ENCODE measurements at regions not wholly inside any gene's neighbourhood (a gene's known extent, or its start where the extent isn't known, plus 50 kb on each side); places are given as distances from the start of the nearest gene placed in this dataset.

DNA sequence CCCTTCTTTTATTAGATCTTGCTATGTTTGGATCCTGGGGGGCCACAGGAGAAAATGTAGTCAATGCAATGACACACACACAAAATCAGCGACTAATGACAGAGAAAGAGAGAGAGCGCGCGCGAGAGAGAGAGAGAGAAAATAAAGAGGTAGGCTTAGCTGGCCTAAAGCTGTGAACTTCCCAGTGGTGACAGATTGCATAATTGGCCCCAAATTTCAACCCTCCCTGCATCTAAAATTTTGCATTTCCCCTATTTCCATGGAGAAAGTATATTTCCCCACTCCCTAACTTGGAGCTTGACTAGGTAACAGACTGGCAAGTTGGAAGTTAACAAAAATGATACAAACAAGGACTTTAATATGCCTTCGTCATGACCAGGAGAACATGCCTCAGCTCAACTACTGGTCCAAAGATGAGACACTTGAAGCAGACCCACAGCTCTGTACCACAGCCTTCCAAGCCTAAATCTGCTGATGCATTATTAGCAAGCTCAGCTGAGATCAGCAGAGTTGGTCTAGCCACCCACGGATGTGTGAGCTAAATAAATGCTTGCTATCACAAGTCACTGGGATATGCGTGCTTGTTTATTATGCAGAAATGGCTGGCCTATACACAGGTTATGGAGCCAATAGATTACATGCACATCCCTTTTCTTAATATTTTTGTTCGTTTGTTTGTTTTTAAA lies 118.1 kb upstream of the PRDM1 start:
- DNase-seq (ENCODE audit: extremely low read depth, low read depth), result no peak

DNA sequence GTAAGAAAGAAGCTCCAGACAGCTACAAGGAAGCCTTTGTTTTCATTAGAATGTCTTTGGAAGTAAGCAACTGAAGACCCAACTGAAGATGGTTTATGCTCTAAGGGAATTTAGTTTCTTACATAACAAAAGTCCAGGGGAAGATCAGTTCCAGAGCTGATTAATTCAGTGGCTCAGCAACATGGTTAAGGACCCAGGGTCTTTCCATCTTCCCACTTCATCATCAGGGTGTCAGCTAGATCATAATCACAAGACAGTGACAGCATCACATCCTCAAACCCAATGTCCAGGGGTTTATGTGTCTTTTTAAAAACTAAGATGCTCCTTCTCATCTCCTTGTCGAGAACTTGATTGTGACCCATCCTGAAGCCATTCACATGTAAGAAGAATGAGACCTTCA lies 119.7 kb upstream of the PRDM1 start:
- no peak for DNase-seq (ENCODE audit: extremely low read depth, low read depth)

DNA sequence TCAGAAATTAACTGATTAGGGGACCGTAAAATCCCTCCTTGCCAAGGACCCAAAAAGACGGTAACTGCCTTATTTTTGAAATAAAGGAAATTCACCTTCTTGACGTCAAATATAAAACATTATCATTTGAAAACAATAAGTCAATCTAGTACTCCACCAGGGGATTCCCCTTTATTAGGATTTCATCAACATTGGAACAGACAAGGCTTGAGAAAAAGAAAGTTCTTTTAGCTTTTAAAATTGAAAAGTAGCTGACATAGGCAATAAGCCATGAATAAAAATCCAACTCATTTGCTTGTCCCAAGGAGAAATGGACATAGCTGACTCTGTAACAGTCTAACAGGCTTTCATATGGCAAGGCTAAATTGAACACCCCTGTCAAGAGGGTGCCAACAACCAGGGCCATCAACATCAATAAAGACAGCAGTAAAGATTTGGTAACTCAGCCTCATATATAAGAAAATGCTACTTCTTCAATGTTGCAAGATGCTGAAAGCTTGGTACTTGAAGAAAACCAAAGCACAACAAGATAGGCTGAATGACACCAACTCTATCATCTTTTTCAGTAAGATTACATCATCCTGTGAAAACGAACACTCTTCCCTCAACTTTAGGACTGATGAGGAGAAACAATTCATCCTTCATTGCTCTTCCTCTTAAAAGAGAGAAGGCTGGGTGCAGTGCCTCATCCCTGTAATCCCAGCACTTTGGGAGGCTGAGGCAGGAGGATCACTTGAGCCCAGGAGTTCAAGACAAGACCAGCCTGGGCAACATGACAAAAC lies 121.0 kb upstream of the PRDM1 start:
- no peak for DNase-seq (ENCODE audit: extremely low read depth, low read depth)

DNA sequence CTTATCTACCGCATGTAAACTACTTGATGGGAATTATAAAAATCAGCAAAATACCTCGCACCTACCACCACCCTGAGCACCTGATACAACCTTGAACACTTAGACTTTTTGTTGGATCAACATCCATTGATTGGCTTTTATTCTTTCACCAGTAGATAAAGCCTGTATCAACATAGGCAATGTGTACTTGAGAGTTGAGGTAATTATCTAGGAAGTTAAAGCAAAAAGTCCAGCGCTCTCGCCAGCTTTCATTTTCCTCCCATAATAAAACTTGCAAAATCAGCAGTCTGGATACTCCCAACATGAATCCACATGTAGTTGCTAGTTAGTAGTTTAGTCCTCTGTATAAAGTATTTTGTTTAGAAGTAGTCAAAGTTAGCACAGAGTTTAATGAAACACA lies 132.0 kb upstream of the PRDM1 start:
- no peak for DNase-seq (ENCODE audit: extremely low read depth, low read depth)

DNA sequence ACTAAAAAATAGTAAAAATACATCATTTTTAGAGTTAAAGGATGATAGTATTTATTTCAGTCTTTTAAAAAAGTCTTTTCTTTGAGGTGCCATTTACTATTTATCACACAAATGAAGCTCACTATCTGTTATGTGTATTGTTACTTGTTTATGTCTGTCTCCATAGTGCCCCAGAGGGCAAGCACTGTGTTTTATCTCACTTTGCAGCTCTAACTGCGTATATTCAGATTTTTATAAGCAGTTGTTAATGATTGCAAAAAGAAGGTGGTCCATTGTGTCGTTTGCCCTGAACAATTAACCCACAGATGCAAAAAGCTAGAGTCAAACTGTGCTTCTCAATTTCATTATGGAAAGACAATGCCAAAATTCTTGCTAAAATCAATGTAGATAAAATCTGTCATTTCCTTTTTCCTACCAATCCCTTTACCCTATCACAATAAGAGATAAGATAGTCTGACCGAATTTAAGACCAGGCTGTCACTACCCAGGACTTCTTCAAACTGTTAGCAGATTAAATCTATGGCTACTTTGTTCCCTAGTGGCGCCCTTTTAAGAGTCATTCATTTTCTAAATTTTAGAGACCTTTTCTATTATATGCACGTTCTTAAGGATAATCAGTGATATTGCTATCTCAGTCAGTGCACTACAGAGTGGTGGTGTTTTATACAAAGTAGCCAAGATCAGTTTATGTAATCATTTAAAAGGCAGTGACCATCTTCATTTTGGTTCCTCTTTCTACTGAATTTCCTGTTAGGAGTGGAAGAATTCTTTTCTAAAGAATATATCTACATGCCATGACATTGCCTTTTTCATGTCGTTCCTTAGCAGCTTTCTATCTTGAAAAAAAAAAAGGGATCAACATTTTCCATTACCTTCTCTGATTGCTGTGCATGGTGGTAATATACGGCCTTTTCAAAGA lies 133.1 kb upstream of the PRDM1 start:
- no peak for DNase-seq (ENCODE audit: extremely low read depth, low read depth)

DNA sequence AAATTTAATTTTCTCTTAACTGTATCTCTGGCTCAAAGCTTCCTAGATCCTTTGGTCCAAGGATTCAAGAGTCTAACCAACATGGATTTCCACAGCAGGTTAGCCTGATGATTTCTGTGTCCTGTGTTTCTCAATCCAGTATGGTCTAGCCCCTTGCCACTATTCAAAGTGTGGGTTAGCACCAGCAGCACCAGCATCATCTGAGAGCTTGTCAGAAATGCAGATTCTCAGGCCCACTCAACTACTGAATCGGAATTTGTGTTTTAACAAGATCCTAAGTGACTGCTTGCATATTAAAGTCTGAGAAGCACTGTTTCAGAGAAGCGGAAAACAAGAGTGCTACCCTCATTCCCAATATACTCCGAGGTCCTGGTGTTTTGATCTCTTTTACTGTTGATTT lies 133.8 kb upstream of the PRDM1 start:
- DNase-seq (ENCODE audit: extremely low read depth, low read depth), result no peak

DNA sequence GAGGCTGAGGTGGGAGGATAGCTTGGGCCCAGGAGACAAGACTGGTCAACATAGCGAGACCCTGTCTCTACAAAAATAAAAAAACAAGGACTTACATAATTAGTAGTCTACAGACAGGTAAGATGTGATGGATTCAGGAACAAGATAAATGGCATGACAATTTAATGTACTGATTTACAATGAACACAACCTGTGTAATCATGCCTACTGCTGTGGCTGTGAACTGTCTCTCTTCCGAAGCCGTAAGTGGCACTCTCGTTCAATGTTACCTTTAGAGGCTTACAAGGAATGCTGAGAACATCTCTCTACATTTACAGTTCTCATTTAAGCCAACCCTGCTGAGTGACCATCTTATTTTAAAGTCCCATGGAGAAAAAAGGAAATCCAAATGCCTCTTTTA lies 134.8 kb upstream of the PRDM1 start:
- DNase-seq (ENCODE audit: extremely low read depth, low read depth), result no peak

DNA sequence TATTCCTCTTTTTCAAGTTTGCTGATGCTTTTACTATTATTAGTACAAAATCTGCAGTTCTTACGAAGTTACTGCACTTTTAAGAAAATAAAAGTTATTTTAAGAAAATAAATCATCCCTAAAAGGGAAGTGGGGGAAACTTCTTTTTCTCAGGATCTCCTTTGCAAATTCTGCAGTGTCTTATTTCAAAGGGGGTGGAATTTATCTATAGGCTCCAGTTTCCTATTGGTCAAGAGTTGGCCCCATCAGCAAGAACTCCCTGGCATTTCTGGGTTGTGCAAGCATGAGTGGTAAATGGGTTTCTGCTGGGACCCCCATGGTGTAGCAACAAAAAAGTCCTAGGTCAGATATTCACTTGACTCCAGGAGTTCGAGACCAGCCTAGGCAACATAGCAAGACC lies 136.3 kb upstream of the PRDM1 start:
- DNase-seq (ENCODE audit: extremely low read depth, low read depth), result no peak

DNA sequence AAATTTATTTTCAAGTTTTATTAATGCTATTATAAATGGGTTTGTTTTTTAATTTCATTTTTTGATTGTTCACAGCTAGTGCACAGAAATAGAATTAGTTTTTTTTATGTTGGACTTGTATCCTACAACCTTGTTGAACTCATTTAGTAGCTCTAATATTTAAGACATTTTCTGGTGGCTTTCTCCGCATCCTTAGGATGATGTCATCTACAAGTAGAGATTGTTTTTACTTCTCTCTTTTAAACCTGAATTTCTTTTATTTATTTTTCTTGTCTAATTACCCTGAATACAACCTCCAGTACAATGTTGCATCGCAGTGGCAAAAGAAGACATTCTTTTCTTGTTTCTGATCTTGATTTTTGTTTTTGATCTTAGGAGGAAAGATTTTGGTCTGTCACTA lies 142.6 kb upstream of the PRDM1 start:
- no peak for DNase-seq (ENCODE audit: extremely low read depth, low read depth)

DNA sequence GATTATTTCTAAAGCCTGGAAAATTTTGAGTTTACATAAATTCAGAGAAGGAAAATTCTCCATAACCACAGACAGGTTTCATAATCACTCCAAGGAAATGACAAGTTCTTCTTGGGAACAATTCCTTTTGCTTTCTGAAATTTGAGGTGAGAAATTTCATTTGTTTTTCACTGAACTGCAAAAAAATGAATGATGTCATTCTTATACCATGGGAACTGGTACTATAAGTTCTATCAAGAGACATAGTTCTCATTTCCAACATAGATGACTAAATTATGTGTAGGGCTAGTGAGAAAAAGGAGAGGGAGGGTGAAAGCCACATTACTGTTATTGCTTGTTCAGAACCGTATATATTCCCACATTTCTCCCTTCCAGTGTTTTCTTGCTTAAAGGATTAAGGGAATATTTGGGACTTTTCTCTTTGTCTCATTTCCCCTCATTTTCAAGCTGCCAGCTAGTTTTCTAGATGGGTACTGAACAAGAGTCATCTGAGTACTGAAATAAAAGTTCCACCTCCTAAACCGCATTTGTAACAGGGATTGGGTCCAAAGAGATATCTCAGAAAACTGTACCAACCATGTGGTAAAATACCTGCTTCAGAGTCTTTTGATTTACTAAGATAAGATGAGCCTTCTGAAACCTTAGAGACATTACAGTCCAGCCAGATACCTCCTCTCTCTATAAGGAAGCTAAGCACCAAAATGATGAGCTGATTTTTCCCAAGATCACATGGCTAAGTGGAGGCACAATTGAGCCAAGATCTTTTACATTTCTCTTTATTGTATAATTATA lies 144.3 kb upstream of the PRDM1 start:
- DNase-seq (ENCODE audit: extremely low read depth, low read depth), result no peak

DNA sequence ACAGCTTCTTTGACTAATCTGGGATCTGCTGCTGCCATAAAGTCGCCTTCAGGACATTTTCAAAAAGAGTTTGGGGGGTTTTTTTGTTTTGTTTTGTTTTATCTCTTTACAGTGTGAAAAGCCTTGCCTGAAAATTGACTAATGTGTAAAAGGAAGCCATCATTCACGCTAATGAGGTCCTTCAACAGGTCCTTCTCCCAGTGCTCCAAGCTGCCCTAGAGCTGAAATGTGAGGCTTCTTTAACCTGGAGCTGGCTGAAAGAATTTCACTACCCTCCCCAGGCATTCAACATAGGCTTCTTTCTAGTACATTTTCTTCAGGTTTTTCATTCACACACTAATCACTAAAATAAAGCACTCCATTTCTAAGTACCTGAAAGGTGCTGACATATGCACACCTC lies 145.1 kb upstream of the PRDM1 start:
- DNase-seq (ENCODE audit: extremely low read depth, low read depth), result no peak

DNA sequence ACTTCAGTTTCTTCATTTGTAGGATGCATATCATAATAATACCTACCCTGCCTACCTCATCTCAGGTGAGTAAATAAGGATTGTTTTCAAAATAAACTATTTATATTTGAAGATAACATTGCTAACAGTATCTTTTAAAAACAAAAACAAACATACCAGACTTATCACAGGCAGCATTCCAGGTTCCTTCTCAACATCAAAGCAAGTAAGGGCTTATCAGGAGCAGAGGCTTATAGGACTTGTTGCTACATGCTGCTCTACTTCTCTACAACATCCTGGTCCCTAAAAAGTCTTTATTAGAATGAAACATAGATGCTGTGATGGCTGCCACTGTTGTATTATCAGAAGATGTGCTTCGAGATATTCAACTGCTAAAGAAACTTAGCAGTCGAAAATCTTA lies 149.2 kb upstream of the PRDM1 start:
- DNase-seq (ENCODE audit: extremely low read depth, low read depth), result no peak

DNA sequence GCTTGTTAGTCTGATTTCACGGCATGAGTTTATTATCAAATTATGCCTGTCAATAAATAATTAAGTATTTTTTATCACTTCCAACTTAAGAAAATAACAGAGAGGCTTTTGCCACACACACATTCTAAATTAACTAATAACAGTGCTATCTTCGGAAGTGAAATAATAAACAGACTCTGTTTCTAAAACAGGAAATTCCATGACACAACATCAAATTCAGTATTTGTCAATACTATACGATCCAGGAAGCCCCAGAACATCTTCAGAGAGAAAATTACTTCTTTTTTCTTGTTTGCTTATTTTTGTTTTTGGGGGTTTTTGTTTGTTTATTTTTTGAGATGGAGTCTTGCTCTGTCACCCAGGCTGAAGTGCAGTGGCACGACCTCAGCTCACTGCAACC lies 150.7 kb upstream of the PRDM1 start:
- no peak for DNase-seq (ENCODE audit: extremely low read depth, low read depth)

DNA sequence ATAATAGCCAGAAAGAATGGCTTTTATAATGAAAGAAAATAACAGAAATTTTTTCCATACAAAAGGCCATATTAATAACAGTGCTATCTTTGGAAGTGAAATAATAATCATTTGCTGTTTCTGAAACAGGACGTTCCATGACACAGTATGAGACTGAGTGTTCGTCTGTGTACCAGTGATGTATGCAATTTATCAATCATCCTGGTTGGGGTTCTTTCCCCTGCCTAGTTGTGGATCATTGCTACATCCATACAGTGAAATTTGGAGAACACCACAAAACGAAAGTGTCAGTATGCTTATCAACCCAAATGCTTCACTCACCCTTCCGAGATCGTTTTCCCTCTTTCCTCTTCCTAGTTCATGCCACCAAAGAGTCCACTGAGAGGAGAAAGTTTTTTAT lies 151.4 kb upstream of the PRDM1 start:
- no peak for DNase-seq (ENCODE audit: extremely low read depth, low read depth)

DNA sequence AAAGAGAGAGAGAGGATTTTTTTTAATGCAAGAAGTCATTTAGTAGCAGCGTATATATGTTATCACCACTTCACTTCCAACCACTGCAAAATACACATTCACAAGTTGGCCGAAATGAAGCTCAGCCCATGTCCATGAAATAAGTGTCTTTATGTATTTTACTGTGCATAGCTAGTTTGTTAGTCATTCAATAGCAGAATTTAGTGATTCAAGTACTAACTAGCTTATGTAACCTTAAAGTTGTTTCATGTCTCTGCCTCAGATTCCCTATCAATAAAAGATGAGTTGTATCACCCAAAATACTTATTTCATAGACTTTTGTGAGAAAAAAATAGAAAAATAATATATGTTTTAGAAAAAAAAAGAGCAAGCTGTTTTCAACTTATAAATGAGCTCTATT lies 153.7 kb upstream of the PRDM1 start:
- no peak for DNase-seq (ENCODE audit: extremely low read depth, low read depth)

DNA sequence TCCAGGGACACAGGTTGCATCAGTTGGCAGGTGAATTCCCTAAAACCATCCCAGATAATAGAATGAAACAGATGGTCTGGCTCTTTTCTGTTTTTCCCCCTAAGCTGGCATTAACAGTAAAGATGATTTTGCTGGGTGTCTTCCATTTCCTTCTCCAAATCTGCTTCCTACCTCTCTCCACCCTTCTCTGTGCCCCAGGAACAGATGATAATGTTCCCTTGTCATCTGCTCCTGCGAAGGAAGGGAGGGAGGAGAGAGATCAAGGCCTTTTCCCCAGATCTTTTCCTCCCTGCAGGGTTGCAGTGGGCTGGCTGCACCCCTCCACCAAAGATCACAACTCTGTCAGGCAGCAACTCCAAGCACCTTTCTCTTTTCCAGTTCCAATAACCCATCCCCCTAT lies 156.5 kb upstream of the PRDM1 start:
- no peak for DNase-seq (ENCODE audit: extremely low read depth, low read depth)

DNA sequence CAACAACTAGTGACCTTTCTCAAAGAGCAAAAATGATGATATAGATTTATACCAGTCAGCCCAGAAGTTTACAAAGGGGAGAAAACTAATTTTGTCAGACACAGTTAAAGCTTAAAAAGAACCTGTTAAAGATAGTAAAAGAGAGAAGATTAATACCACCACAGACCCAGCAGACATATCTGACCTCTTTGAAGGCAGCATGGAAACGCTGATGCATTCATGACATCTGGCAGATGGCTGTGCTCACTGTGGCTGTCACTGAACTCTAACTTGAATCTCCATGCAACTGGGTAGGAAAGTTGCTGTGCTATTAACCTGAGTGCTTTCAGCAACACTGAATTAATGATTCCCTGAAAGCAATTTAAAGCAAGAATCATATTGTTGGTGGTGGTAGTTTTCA lies 159.8 kb upstream of the PRDM1 start:
- no peak for DNase-seq (ENCODE audit: extremely low read depth, low read depth)

DNA sequence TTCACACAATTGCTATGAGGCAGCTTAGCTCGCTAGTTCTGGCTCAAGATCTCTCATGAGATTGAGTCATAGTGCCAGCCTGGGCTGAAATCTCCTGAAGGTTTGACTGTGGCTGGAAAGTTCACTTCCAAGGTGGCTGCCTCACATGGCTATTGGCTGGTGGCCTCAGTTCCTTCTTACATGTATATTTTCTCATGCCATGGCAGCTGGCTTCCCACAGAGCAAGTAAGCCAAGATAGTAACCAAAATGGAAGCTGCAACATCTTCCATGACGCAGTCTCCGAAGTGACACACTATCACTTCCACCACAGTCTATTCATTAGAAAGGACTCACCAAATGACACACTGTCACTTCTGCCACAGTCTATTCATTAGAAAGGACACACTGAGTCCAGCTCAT lies 160.4 kb upstream of the PRDM1 start:
- DNase-seq (ENCODE audit: extremely low read depth, low read depth), result no peak

DNA sequence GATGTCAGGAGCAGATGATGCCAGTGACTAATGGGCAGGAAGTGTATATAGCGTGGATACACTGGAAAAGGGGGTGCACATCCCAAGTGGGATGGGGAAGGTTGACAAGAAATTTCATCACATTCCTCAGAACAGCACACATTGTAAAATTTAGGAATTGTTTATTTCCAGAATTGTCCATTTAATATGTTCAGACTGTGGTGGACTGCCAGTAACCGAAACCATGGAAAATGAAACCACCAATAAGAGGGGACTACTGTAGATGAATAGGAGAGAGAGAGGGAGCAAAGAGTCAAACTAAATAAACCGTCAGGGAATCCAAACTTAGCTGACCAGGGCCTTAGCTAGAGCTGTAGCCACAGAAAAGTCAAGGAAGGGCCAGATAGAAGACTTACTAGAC lies 164.4 kb upstream of the PRDM1 start:
- no peak for DNase-seq (ENCODE audit: extremely low read depth, low read depth)

DNA sequence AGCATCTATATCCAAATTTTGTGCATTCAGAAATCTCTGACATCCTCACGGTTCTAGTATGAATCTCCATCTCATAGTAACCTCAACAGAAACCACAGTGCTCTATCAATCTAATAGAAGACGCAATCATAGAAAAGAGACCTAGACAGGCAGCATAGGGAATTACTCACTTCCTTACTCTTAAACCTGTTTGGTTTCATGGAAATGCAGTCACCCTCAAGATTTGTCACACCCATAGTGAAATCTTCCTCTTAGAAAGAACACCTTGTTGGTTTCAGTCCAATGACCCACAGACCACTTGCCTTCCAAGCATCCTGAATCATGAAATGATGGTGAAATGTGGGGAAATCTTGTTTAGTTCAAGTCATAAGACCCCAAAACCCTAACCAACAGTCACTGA lies 166.1 kb upstream of the PRDM1 start:
- DNase-seq (ENCODE audit: extremely low read depth, low read depth), result no peak
